GM12865 (cell line): ENCODE measurements at regions not wholly inside any gene's neighbourhood (a gene's known extent, or its start where the extent isn't known, plus 50 kb on each side); places are given as distances from the start of the nearest gene placed in this dataset.

Experiments used
- DNase-seq: peaks from one replicate; pipeline ENCODE4 v3.0.0; 2010; ENCODE audit warnings: low read depth
- H3K4me3 ChIP-seq: 2 replicates; pipeline ENCODE4 v1.5.1; 2011; ENCODE audit warnings: mild to moderate bottlenecking, low read depth, low read length, control low read depth
- TF ChIP-seq, protein P1 (sequence below): IDR thresholded peaks from 2 replicates; pipeline ENCODE4 v1.5.1; 2011; ENCODE audit warnings: low read length, control low read depth, low read depth, inconsistent platforms; ENCODE audit not compliant: insufficient read depth; ENCODE audit errors: missing control alignments

DNA sequence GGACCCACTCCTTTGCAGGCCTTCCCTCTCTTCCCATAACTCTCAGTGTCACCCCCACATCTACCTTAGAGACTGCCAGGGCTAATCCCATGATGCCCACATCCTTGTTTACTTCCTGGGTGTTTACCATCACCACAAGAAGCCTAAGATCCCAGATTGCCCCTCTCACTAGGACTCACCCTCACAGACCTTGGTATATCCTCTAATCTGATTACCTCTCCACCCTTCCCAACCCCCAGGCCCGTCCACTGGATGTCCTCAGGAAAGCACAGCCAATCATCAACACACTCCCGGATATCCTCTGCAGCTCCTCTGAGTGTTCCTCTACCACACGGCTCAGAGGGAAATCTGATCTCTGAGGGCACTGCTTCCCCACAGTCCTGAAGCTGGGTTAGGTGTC, 91.0 kb downstream of the FOXD1 start:
- no peak for DNase-seq
- TF ChIP-seq, protein P1, sequence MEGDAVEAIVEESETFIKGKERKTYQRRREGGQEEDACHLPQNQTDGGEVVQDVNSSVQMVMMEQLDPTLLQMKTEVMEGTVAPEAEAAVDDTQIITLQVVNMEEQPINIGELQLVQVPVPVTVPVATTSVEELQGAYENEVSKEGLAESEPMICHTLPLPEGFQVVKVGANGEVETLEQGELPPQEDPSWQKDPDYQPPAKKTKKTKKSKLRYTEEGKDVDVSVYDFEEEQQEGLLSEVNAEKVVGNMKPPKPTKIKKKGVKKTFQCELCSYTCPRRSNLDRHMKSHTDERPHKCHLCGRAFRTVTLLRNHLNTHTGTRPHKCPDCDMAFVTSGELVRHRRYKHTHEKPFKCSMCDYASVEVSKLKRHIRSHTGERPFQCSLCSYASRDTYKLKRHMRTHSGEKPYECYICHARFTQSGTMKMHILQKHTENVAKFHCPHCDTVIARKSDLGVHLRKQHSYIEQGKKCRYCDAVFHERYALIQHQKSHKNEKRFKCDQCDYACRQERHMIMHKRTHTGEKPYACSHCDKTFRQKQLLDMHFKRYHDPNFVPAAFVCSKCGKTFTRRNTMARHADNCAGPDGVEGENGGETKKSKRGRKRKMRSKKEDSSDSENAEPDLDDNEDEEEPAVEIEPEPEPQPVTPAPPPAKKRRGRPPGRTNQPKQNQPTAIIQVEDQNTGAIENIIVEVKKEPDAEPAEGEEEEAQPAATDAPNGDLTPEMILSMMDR, result no peak
- no peak overlapping the region for H3K4me3 ChIP-seq

DNA sequence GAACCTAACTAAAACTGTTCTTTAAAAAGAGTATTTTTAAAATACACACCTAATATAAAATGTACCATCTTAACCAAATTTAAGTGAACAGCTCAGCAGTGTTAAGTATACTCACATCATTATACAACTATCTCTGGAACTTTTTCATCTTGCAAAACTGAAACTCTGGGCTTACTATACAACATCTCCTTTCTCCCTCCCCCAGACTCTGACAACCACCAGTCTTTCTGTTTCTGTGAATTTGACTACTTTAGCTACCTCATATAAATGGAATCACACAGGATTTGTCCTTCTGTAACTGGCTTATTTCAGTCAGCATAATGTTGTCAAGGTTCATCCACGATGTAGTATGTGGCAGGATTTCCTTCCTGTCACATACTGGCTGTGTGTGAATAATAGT, 93.5 kb downstream of the FOXD1 start:
- TF ChIP-seq, protein P1, result no peak
- DNase-seq, result no peak
- no peak overlapping the region for H3K4me3 ChIP-seq

DNA sequence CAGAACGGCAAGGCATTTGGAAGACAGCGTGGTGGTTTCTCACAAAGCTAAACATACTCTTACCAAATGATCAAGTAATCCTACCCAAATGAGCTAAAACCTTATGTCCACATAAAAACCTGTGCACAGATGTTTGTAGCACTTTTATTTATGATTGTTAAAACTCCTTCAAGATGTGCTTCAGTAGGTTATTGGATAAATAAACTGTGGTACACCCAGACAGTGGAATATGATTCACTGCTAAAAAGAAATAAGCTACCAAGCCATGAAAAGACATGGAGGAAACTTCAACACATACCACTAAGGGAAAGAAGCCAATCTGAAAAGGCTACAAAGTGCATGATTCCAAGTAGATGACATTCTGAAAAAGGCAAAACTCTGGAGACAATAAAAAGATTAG, 94.2 kb downstream of the FOXD1 start:
- no peak for DNase-seq
- H3K4me3 ChIP-seq, result no peak overlapping the region
- TF ChIP-seq, protein P1, result no peak

DNA sequence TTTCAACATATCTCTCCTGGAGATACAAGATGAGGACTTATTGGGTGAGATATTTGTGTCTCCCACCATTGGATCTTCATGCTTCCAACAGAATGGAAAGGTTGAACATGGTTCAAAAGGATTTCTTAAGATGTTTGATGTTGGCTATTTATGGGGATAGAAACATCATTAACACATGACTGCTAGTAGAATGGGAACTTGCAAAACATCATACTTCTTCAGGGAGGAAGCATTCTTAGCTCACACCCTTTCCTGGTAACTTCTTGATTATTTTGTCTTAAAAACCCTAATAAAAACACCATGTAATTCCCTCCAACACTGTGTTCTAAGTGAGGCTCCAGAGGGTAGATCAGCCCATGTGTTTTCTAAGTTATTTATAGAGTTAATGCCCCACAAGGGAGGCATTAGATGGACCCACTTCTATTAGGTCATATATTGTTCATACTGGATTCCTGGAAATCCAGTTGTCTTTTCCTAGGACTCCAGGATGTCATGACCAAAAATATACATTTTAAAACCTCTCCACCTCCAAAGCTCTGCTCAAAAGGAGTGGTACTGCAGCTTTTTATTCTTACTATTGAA, 95.8 kb downstream of the FOXD1 start:
- TF ChIP-seq, protein P1, result no peak
- DNase-seq, result no peak
- no peak overlapping the region for H3K4me3 ChIP-seq

DNA sequence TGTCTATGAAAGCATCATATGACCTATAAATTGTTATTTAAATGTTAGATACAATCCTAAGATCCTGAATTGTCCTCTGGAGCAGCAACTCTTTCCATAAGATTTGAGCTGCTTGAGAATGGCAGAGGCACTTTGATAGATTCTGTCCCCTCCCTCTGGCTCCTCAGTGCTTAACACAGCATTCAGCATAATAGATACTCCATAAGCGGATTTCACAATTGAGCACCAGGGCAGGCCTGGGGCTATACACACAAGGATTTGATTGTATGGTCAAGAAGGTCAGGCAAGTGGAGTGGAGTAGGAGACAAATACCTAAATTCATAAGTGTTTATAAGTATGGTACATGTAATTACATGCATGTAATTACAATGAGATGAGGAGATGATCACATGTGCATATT, 96.3 kb downstream of the FOXD1 start:
- H3K4me3 ChIP-seq, result no peak overlapping the region
- TF ChIP-seq, protein P1, result no peak
- no peak for DNase-seq

DNA sequence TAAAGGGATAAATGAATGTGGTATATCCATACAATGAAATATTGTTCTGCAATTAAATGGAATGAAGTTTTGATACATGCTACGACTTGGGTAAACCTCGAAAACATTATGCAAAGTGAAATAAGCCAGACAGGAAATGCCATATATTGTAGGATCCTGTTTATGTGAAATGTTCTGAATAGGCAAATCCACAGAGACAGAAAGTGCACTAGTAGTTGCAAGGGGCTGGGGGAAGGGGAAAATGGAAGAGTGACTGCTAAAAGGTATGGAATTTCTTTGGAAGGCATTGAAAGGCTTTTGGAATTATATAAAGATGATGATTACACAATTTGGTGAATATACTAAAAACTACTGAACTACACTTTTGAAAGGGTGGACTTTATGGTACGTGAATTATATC, 97.0 kb downstream of the FOXD1 start:
- TF ChIP-seq, protein P1, result no peak
- DNase-seq, result no peak
- no peak overlapping the region for H3K4me3 ChIP-seq

DNA sequence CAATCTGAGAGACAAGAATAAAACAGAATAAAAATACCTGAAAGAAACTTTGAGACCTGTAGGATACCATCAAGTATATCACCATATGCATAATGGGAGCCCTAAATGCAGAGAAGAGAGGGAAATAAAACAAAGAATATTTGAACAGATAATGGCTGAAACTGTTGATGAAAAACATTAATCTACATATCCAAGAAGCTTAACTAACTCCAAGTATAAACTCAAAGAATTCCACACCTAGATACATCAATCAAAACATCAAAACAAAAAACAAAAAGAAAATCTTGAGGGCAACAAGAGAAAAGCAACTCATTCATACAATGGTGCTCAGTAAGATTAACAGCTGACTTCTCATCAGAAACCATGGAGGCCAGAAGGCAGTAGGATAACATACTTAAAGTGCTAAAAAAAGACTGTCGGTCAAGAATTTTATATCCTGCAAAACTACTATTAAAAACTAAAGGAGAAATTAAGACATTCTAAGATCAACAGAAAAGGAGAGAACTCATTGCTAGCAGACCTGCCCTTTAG, 101.6 kb downstream of the FOXD1 start:
- TF ChIP-seq, protein P1, result no peak
- H3K4me3 ChIP-seq, result no peak overlapping the region

More for the DNA sequence above, 101.6 kb downstream of the FOXD1 start:
- DNase-seq, result no peak
